ENCODE measurements at regions not wholly inside any gene's neighbourhood (a gene's known extent, or its start where the extent isn't known, plus 50 kb on each side); places are given as distances from the start of the nearest gene placed in this dataset.

DNA sequence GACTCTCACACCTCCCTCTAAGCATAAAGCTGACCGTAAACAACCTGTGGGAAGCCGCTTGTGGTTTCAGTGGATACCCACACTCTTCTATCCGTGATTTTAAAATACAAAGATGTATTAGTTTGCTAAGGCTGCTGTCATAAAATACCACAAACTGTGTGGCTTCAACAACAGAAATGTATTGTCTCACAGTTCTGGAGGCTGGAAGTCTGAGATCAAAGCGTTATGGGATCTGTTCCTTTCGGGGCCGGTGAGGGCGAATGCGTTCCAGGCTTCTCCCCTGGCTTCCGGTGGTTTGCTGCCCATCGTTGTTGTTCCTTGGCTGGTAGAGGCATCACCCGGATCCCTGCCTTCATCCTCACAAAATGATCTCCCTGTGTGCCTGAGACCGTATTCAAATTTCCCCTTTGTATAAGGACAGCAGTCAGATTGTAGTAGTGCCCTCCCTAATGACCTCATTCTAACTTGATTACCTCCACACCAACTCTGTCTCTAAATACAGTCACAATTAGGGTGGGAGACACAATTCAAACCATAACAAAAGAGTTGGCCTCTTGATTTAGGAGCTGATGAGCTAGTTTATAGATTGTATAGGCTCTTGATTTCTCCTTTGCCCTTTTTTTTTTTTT lies 210.6 kb upstream of the SOX4 start:
- no peak for DNase-seq

DNA sequence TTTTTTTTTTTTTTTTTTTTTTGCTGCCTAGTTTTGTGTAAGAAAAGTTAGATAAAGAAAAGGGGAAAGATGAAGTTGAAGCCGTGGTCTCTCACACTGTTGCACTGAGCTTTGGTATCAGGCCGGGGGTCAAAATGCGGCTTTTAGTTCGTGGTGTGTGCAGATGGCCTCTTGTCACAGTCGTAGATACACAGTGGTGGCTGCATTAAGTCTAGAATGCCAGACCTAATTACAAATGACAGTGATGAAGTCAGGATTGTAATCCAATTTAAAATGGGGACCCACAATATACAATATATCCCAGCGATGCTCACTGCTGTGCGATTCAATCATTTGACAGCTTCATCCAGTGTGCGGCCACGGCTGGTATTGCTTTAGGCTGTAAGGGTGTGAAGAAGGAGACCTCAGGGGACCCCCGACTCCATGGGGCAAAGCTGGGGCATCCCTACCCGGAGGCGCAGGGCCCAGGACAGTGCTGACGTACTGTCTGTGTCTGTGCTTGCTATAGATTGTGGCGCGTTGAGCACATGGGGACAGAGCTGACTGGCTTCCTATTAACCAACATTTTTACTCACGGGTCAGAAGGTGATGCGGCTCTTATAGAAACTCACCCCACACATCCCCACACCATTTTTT lies 210.0 kb upstream of the SOX4 start:
- DNase-seq = no peak

DNA sequence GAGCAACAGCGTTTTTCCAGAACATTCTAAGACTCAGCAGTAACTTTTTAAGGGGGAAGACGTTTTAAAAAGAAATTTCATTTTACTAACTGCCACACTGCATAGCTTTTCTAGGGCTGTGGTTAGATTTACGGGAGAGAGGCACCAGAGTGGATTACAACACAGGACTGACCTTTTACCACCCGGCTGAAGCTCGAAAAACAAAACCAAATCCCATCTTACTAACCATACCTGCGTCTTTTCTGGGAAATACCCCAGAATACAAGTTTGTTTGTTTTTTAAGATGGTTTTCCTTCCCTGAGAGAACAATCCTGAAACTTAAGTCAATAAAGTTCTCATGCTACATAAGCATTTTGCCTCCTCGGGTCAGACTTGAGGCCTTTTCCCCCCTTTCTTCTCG lies 209.3 kb upstream of the SOX4 start:
- no peak for DNase-seq

- no peak for DNase-seq
Observed at GRCh38 chr6:21386744-21387143, 206.8 kb upstream of the SOX4 start.

DNA sequence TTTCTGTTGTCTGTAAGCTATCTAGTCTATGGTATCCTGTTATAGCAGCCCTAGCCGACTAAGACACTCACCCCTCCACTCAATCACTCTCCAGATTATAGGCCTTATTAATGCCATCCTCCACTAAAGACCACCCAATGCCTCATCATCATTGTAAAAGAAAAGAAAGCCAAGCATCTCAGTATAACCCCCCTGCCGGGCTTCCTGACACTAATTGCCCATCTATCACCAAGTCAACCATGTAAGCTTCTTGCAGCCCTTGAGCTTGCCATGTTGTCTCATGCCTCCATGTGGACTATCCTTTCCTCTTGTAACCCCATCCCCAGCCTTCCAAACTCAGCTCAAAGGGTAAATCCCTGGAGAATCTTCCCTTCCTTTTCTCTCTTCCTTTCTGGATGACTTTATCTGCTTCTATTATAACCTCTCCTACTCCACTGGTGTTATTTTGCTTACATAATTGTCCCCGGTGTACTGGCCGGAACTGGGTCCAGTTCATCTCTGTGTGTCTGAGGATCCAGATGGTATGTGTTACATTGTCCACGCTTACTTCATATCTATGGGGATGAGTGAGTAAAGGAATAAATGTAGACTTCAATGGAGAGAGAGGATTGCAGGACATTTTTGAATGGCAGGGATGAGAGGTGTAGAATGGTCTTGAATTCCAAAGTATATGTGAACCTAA lies 202.9 kb upstream of the SOX4 start:
- no peak for DNase-seq

DNA sequence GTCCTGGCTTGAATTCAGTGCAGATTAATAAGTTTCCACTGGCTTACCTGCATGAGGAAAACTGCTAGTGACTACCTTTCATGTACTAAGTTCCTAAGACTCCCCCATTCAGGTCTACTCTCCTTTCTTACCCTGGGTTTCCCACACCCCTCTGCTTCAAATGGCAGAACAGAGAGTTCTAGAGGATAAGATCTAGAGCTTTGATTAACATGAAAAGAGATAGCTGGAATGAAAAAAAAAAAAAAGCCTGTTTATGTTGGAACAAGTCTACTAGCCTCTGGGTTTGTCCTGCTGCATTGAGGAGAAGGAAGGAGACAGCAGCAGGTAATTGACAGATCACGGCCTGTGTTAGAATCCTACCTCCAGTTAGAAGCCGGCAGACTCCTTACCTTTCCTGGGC lies 201.4 kb upstream of the SOX4 start:
- no peak for DNase-seq

DNA sequence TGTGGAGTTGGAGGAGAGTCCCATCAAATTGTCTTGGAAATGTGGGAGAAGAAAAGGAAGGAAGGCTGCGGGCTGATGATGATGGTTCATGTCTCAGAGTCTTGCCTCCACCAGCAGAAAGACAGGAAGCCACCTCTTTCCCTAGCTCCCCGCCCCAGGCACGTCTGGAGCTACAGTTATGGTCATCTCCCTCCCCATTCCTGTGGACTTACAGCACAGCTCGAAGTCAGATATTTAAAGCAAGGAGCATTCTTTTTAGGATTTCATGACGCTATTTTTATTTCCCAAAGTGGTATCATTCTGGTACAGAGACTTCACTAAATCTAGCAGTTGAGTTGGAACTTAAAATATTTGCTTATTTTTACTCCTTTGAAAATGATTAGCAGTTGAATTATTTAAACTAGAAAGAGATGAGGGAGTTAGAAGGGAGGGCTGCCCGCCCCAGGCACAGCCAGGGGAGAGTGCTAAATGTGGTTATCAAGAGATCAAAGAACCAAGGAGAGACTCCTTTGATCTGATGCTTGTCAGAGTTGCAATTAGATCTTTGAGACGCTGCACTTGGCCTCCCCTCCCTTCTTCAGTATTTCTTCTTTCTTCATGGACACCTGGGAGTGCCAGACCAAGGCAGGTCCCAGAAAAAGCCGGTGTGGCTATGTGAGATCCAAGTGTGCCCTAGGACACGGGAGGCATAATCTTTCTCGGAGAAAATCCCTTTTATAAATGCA lies 199.9 kb upstream of the SOX4 start:
- no peak for DNase-seq

- no peak for DNase-seq
Observed at GRCh38 chr6:21395121-21395520, 198.4 kb upstream of the SOX4 start.

DNA sequence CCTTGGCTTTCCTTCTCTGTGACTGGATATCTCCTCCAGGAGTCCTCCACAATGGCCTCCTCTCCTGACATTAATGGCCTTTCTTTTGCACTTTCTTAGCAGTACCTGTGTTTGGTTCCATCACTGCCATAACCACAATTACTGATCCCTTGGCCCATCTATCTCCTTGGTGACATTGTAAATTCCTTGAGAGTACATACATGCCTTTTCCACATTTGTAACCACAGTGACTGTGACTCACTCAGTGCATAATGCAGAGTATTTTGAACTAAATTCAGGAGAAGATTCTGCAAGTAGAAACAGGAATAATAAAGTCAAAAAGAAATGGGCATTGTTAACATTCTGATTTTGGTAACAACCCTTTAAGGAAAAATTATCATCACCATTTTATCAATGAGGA lies 197.2 kb upstream of the SOX4 start:
- DNase-seq = no peak

- no peak for DNase-seq
Observed at GRCh38 chr6:21398741-21399325, 194.7 kb upstream of the SOX4 start.

DNA sequence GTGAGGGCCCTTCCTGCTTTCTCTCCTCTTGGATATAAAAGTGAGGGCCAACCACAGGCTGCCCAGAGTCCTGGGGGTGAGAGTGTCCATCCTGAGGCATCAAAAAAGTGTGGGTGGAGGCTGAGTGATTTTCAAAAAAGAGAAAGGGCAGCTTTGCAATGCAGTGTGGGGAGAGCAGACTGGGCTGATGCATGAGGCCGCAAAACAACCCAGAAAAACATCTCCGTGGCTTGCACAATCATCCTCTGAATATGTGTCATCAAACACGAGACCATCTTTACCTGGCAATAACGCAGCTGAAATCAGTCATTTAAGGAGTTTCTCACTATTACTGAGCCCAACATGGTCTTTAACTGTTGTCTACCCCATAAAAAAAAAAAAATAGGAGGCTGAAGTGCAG lies 191.2 kb upstream of the SOX4 start:
- no peak for DNase-seq

DNA sequence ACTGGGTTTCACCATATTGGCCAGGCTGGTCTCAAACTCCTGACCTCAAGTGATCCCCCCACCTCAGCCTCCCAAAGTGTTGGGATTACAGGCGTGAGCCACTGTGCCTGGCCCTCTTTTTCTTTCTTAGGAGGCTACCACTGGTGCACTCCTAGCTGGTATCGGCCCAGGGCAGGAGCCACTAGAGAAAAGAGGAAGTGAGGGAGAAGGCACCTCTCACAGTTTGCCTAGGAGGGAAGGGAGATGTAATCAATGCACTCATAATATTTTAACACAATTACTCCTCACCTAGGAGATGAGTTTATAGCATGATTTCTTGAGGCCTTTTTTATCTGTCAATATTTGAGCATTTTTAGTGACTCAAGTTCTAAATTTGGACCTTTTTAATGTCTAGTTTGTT lies 189.0 kb upstream of the SOX4 start:
- no peak for DNase-seq

DNA sequence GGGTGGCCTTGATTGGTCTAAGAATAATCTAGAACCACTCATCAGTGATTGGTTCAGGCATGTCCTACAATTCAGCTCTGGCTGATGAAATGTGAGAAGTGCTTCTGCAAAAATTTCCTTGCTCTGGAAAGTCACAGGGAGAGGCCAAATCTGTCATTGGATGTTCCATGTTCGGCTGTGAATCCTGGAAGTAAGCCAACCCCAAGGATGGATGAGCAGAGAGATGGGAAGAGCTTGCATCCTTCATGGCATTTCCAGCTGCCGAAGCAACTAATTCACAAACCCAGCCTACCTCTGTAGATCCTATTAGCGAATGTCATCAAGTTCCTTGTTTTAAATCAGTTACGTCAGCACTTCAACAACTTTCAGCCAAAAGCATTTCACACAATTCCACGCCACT lies 187.2 kb upstream of the SOX4 start:
- no peak for DNase-seq

DNA sequence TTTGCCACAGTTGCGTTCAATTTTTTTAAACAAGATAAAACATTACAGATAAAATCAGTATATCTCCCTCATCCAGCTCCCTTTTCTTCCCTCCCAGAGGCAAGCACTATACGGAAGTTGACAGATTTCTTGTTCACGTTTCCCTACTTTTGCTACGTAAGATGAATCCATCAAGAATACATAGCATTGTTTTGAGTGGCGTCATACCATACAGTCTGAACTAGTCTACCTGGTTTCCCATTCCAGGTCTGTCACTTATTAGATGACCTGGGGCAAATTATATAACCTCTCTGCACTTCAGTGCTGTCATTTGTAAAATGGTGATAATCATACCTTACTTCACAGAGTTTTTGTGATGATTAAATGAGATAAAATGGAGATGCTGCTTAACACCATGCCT lies 184.3 kb upstream of the SOX4 start:
- DNase-seq = no peak

DNA sequence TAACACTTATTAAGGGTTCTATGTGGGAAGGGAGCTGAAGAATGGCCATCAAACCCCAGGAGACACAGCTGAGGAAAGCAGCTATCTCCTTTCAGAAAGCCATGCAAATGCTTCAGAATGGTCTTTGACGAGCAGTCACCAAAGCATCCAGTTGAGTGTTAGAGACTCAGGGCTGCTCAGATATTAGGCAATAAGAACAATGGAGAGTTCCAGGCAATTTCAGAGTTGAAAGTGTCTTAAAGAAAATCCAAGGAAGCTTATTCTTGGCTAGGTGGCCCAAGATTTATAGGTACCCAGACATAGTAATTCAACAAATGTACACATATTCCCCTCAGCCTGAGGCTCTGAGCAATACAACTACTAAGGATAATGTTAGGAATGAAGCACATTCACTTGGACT lies 180.1 kb upstream of the SOX4 start:
- no peak for DNase-seq

- no peak for DNase-seq
Observed at GRCh38 chr6:21414065-21414464, 179.5 kb upstream of the SOX4 start.

DNA sequence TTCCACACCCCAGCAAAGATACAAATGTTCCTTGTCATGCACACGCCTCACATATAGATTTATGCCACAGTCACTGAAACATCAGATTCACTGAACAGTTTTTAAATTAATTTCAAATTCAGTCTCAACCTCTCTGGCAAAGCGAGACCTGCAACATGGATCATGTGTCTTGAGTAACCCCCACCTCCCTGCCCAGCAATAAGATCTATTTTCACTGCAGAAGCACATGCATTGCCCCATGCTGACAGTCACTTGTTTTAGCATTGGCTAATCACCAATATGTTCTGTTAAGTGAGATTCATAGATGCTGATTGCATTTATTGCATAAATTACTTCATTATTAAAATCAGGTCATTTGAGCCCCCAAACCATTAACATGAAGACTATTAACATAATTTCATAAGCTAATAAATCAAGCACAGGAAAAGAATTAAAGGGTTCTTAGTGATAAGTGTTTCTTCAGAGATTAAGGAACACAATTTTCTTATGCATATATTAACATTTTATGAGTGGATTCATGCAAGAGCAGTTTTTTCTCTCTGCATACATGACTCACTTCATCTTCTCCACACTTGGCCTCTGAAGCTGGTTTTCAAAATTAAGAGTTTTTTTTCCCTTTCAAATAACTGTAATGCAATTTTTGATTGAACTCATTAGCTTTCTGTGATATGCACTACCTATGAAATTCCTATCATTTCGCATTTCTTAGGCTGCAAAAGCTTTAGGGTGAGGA lies 173.2 kb upstream of the SOX4 start:
- no peak for DNase-seq

DNA sequence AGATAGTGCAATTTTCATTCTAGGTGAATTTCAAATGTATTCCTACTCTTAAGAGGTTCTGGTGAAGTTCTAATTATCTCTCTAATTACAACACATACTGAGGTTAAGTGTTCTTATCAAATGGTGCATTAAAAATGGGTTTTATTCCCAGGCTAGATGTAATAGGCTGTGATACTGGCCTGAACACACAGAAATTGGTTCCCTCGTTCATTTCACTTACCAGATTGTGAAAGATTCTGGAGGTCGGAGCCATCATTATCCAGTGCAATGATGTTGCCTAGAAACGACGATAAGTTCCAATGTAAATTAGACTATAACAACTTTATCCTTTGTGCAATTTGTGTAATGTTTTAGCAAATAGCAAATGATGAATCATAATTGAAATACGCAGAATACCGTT lies 172.6 kb upstream of the SOX4 start:
- DNase-seq = no peak

GRCh38 chr6:21423106-21423854 lies 170.3 kb upstream of the SOX4 start:
- DNase-seq = no peak

- DNase-seq = no peak
Observed at GRCh38 chr6:21426841-21427490, 166.6 kb upstream of the SOX4 start.

GRCh38 chr6:21429291-21429690 lies 164.3 kb upstream of the SOX4 start:
- DNase-seq = no peak

DNA sequence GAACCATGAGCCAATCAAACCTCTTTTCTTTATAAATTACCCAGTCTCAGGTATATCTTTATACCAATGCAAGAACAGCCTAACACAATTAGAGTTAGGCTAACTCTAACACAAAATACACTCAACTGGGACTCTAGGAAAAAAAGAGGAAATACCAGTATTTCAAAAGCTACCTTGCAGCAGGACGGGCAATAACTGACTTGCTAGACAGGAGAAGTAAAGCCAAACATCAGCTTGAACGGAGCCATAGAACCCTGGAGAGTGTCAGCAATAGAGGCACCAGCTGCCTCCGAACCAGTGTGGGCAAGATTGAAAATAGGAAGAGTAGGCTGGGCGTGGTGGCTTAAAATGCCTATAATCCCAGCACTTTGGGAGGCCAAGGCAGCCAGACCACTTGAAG lies 162.0 kb upstream of the SOX4 start:
- no peak for DNase-seq
